ENCODE measurements at regions not wholly inside any gene's neighbourhood (a gene's known extent, or its start where the extent isn't known, plus 50 kb on each side); places are given as distances from the start of the nearest gene placed in this dataset.
A peak's percentile ranks its signal among the peaks of the same experiment; 100 is the strongest.

DNA sequence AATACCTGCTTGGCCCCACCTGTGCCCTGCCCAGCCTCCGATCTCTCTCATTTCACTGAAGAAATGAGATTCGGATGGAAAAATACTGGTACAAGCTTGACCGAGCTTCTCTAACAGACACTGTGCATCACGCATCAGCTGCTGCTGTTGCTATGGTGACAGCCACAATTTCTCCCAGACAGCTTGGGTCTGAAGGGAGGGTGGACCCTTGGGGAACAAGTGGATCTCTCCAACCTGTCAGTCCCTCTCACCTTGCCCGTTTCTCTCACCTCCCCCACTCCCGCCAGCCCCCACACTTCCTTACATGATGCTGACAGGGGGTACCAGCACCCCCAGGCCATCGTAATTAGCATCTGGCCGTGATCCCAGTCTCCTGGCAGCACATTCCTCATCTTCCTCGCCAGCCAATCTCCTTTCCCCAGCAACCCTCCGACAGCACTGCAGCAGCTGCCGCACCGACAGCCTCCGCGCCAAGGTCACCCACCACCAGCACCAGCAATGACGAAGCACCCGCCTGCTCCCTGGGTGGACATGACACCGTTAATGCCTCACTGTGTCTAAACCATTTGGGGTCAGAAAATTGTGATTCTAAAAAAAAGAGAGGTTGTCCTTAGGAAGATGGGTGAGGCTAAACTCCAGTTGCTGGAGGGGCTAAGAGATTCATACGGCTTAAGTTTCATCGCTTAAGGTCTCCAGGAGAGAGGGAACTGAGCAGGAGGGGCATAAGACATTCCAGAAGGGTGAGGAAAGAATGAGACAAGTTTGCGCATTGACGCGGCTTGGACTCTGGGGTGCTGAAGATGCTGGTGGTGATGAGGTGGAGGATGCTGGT lies 58.6 kb upstream of the TNRC6A start:
- TF ChIP-seq, protein P1, sequence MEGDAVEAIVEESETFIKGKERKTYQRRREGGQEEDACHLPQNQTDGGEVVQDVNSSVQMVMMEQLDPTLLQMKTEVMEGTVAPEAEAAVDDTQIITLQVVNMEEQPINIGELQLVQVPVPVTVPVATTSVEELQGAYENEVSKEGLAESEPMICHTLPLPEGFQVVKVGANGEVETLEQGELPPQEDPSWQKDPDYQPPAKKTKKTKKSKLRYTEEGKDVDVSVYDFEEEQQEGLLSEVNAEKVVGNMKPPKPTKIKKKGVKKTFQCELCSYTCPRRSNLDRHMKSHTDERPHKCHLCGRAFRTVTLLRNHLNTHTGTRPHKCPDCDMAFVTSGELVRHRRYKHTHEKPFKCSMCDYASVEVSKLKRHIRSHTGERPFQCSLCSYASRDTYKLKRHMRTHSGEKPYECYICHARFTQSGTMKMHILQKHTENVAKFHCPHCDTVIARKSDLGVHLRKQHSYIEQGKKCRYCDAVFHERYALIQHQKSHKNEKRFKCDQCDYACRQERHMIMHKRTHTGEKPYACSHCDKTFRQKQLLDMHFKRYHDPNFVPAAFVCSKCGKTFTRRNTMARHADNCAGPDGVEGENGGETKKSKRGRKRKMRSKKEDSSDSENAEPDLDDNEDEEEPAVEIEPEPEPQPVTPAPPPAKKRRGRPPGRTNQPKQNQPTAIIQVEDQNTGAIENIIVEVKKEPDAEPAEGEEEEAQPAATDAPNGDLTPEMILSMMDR (IDR thresholded peaks at IDR 0.05): no peak
- TF ChIP-seq POLR2AphosphoS5 (IDR thresholded peaks at IDR 0.05; ENCODE audit: insufficient read depth in 1 of 2, low read depth in 1 of 2): peak; percentile 46 to 48

Data from vagina (tissue), 2 donors.